K562 (cell line): ENCODE measurements at regions not wholly inside any gene's neighbourhood (a gene's known extent, or its start where the extent isn't known, plus 50 kb on each side); places are given as distances from the start of the nearest gene placed in this dataset.

Experiments used
- KAT7 ChIP-seq: sonication (generic); formaldehyde crosslinking; IDR thresholded peaks from 2 replicates; pipeline ENCODE4 v1.8.0; 2022; ENCODE audit warnings: missing genetic modification reagents, mild to moderate bottlenecking, borderline replicate concordance
- MTF1 ChIP-seq: fragments of 250-450 bp; sonication (Bioruptor Pico); IDR thresholded peaks from 2 replicates; pipeline ENCODE4 v1.9.0; 2021; ENCODE audit warnings: moderate library complexity, mild to moderate bottlenecking, inconsistent platforms, borderline replicate concordance
- NFYB ChIP-seq: IDR thresholded peaks from 2 replicates; pipeline ENCODE4 v1.6.1; 2011; ENCODE audit warnings: mild to moderate bottlenecking, moderate library complexity; ENCODE audit not compliant: insufficient read length; ENCODE audit errors: extremely low read depth
- PHB2 ChIP-seq: fragments of 450-650 bp; IDR thresholded peaks from 2 replicates; pipeline ENCODE4 v1.6.1; 2017; ENCODE audit warnings: low read depth
- TCF15 ChIP-seq: fragments of 250-450 bp; sonication (Bioruptor Pico); IDR thresholded peaks from 2 replicates; pipeline ENCODE4 v1.8.0; 2022; ENCODE audit warnings: moderate library complexity, mild to moderate bottlenecking, inconsistent platforms
- ZBTB12 ChIP-seq: fragments of 250-450 bp; sonication (Bioruptor Pico); IDR thresholded peaks from 2 replicates; pipeline ENCODE4 v1.4.0; 2020
- ZNF507 ChIP-seq: conservative IDR thresholded peaks from 2 replicates; pipeline ENCODE4 v1.6.1; 2017; ENCODE audit warnings: missing genetic modification characterization, missing compliant biosample characterization
- ZNF551 ChIP-seq: fragments of 250-450 bp; sonication (Bioruptor Pico); IDR thresholded peaks from 2 replicates; pipeline ENCODE4 v1.5.0; 2021; ENCODE audit warnings: mild to moderate bottlenecking, moderate library complexity
- ZNF609 ChIP-seq: sonication (generic); formaldehyde crosslinking; IDR thresholded peaks from 2 replicates; pipeline ENCODE4 v1.8.1; 2023; ENCODE audit warnings: missing genetic modification reagents, mild to moderate bottlenecking, borderline replicate concordance

GRCh38 chr4:29304595-29304994 lies 1415.6 kb upstream of the PCDH7 start (continued):
- TF ChIP-seq ZNF609 (CRISPR knock-in tag) (no peak), MTF1 (CRISPR knock-in tag) (no peak), TCF15 (CRISPR knock-in tag) (no peak), KAT7 (CRISPR knock-in tag) (no peak), ZNF507 (tag) (no peak), ZNF551 (CRISPR knock-in tag) (no peak), ZBTB12 (CRISPR knock-in tag) (no peak), PHB2 (no peak), NFYB (no peak)
